EH (cell line): ENCODE measurements at regions not wholly inside any gene's neighbourhood (a gene's known extent, or its start where the extent isn't known, plus 50 kb on each side); places are given as distances from the start of the nearest gene placed in this dataset.

Experiments
- DNase-seq: peaks from one replicate; pipeline ENCODE4 v3.0.0-alpha.2; 2015; ENCODE audit warnings: low read depth

DNA sequence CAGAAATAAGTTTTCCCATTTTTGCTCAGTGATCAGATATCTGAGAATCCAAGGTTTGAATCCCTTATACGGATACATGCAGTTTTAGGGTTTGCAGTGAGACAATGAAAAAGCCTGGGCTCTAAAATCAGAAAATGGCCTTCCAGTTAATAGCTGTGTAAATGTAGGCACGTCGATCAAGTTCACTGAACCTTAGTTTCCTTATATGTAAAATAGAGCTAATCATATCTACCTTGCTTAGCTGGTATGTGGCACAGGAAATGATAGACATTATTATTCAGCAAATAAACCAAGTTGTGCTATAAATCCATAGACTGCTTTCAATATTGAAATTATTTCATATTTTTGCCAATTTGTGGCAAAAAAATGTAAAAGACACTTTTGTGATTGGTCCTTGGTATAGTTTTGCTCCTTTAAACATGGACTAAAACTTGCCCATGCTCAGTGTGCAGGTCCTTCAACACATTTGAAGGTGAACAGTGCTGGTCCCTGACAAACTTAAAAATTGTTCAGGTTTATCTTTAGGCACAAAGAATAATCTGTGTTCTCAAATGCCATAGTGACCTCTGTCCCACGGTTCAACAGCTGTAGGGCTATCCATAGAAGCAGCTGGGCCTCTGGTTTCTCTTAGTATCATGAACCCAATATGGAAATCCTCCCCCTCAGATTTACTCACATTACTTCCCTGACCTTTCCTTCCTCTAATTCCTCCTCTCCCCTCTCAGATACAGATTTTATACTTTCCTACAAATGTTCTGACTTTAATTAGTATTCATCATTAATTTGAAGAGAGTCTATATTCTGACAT is 51.0 kb downstream of the CCDC54 start:
- no peak for DNase-seq

DNA sequence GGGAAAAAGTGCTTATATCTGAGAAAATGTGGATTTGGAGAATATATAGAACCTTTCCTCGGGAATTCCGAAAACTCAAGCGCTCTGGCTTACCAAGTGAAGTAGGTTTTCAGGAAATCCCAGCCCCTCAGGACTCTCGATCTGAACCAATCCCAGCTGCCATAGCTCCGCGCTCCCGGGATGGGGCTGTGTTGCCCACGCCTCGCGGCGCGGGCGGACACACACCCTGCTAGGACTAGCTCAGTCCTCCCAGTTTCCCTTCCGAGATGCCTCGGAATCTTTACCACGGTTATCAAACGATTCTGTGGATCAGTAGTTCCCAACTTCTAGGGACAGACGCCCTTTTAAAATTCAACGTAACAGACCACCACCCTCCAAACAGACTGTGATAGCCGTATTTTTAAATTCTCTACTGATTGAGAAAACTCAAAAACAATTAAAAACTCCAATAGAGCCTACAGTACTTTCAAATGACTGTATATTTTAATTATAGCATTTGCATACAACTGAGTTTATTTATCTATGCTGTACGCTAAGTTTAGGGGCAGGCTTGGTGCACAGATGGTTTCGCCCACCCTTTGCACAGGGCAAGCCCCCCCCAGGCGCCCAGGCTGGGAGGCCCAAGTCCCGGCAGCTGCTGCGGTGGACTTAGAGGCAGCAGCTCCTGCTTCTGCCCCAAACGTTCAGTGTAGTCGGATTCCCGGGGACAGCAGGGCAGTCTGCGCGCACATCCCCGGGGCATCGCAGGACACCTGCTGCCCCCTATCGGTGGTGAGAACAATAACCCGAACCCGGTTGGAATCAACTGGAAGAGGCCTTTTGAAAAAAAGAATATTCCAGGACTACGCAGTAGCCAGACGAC is 52.3 kb downstream of the CCDC54 start:
- peak; percentile 88 for DNase-seq

DNA sequence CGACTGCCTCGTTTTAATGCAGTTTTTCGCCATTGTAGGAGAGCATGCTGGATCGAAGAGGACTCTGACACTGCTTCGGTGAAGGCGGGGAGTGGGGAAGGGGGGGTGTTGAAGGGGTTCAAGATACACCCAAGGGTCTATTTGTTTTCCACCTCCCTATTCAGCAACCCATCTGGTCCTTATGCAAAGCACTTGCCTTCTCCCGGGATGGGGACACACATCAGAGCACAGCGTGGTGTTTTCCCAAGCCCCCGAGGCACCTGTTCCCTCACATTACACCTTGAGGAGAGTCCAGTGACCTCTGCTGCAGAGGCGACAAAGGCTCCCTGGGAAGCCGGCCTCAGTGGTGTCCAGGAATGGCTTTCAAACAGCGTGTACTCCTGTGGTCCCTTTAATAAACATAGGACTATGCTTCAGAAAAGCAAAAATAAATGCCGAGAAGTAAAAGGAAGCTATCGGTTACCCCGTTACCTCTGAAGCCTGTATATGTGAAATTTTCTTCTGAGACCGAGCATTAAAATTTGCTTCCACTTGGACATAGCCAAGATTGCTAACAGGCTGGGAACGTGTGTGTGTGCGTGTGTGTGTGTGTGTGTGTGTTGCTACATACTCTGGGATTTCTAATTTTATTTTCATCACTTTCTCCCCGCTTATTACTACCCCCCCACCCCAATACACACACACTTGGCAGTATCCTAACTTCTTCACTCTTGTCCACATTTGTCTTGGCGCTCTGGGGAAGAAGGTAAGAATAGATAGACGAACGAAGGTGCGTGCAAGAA is 53.2 kb downstream of the CCDC54 start:
- peak; percentile 36 for DNase-seq

DNA sequence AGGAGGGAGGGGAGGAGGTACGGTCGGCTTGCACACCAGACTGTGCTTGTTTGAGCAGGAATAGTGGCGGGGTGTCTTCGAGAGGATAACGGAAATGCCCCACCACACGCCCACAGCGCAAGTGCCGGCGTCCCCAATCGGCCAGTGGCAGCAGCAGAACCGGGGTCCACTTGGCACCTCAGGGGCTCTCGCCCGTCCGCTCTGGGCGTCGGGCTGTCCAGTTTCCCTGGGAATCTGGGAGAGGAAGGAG is 53.7 kb downstream of the CCDC54 start:
- DNase-seq, result peak; percentile 42

DNA sequence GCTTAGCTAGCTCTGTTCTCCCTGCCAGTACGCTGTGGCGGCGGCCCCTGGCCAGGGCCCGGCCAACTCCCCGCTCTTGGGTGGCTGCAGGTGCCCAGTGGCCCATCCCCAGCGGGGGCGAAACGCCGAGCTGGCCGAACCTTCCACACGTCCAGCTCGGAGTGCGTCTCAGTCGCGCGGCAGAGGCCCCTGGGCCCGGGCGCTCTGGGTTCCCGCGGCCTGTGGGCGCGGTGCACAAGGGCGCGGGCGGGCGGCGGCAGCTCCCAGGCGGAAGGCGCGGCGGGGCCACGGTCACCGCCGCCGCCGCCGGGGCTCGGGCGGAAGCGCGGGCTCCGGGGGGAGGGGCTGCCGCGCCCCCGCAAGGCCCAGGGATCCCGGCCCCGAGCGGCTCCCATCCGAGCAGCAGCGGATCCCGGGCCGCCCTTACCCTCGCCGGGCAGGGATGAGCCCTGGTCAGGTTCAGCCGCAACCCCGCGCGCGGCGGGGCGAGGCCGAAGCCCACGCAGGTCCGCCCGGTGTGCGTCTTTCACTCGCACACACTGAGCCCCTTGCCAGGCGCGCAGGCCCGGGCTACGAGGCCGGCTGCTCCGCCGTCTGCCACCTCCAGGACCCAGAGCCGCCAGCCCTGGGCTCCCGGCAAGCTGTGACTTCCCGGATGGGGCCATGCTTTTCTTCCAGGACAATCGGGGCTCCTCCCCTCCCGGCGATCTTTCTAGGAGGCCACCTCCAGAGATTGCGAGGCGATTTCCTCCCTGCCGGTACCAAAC is 54.2 kb downstream of the CCDC54 start:
- DNase-seq, result peak; percentile 84

DNA sequence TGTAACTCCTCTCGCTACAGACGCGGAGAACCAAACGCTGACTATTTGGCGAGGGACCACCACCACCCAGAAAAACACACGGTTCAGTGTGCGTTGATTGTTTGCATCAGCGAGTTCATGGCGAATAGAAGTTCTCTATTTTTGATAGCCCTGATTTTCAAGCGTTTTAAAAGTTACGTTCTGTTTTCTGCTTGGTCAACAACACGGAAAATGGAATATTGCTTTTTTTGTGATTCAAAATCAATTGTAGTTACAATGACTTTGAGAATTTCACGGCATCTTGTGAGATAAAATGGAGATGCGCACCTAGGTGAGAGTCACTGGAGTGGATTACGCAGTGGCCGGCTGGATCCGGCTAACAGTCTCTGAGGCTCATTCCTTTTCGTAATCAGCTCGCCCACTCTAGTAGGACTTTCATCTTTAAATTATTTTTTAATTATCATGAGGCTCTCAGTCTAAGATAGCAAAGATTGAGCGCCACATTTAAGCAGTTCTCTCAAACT is 54.8 kb downstream of the CCDC54 start:
- peak; percentile 11 for DNase-seq

DNA sequence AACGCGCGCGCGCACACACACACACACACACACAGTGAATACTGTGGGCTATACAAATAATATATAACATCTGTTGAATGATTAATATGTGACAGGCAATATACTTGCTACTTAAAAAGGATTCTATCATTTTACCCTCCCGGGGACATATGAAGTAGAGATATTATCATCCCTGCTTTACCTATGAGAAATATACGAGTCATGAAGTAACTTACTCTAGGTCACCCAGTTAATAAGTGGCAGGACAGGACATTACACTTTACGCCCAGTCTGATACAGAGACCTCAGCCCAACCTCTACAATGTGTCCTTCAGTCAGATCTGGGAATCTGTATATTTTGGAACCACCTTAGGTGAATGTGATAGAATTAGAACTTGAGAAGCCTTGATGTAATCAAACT is 55.4 kb downstream of the CCDC54 start:
- no peak for DNase-seq

DNA sequence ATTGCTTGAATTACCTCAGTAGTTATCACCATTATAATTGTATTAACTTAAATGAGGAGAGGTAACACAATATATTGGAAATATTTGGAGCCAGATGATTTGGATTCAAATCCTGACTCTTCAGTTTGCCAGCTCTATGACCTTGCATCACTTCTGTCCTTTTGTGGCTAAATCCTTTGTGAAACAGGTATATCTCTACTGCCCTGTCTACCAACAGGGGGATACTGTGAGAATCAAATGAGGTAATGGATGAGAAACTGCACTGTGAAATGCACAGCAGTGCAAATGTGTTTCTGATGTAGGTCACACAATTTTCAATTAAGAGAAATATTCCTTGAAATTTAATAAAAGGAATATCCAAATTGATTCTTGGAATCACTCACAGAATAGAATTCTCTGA is 58.8 kb downstream of the CCDC54 start:
- DNase-seq, result no peak

DNA sequence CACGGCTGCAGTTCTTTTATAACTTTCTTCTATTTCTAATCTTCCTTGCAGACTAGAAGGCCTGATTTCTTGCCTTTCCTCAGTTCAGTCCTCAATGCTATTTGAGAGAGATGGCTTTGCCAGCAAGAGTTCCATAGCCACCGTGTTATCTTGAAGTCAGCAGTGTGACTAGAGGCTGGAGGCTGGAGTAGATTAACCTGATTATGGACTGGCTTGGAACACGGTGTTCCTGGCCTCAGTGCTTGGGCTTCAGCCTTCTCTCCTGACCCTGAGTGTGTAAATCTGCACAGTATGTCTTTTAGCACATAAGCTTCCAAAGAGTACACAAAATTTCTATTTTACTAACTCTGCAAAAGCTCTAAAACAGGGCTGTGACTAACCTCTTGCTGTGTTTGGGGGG is 61.4 kb downstream of the CCDC54 start:
- DNase-seq, result no peak

DNA sequence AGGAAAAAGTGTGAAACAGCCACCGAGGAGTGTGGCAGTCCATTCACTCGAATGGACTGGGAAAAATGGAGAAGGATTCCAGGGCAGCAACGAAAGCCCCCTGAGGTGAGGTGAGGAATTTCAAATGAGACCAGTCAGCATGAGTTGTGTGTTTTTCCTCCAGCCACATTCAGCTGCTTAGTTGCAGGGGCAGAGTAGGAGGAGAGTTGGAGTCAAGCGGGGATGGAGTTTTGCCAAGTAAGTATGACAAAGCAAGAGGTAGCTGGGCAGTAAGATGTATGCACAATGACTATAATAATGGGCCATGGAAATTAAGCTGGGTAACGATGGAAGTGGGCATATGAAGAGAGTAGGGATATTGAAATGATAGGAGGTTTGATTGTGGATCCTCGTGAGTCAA is 64.4 kb downstream of the CCDC54 start:
- peak; percentile 18 for DNase-seq

DNA sequence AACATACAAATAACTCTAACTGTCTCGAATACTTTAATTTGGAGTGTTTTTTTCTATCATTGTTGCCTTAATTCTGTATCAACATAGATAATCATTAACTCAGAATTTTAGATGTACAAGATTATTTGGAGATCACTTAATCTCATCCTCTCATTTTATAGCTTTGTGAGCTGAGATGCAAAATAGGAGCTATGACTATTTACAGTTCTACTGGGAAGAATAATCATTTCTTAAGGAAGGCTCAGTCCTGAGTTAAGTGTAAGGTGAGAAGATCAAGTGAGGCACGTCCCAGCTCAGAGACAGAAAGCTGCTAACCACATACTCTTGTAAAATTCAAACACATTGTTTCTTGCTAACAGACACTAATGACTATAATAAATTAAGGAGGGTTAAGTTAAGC is 66.2 kb downstream of the CCDC54 start:
- DNase-seq, result no peak

DNA sequence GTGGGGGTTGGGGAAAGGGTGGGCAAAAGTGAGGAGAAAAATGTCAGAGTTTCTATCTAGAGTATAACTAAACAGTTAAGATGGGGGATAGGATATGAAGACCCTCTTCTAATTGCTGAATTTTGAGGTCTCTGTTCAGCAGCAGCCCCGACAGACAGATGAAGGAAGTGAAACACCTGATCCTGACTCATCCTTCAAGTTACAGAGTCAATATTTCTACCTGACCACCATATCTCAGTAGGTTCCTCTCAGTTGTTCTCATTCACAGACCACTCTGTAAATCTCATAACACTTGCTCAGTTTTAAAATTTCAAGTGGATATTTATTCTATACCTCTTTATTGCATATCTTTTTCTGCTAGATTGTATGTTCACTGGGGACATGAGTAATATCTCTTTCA is 69.5 kb downstream of the CCDC54 start:
- DNase-seq, result no peak

DNA sequence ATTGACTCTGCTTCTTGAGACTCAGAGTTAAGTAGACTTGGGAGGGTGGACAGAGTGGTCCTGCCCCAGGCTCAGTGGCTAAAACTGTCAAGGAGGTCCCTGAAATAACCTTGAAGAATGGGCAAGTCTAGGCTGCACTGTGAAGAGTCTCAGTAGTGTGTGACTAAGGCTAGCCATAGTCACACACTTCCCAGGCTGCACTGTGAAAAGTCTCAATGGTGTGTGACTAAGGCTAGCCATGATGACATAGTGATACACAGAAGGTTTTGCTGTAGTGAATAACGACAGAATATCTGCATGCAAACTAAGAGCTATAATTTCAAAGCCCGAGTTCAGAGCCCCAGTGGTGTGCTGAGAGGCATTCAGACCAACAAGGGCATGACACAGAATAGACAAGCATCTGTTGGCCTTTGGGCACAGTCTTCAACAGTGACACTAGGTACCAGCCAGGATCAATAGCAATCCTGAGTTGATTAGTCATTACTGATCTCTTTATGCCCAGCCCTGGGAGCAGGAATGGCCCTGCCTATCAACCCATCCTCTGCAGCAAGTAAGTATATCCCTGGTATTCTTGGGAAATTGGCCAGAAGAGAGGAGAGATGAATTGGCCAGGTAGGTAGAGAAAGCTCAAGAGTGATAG is 72.4 kb upstream of the BBX start:
- DNase-seq, result peak; percentile 21

DNA sequence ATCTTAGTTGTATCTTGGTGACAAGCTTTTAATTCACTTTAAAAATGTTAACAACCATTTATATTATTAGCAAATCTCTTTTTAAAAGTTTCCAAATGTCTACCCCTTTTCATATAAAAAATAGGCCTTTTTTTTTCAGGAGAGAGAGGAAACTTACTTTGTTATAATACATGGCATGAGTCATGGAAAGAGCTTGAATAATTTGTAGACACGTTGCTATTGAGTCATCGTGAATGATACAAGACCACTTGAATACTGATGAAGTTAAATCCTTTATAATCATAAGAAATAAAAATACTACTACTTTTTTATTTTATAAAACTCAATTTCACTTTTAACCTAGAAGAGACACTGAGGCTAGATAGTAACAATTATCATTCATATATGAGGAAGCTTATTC is 70.3 kb upstream of the BBX start:
- peak; percentile 46 for DNase-seq

DNA sequence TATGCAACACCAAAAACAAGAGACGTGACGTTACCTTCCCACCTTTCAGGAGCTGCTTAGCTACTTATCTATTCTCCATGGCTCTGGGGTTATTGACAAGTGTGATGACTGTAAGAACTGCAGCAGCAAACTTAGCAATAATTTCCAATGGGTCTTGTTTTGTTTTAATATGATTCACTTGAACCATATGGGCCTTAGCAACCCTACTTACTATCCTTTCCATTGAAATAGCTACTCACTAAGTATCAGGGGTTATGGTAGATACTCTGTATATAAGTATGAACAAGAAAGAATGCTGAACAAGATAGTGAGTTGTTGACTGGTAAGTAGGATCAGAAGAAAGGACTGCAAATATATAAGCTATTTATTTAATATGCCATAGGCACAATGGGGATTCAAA is 69.3 kb upstream of the BBX start:
- DNase-seq, result no peak

DNA sequence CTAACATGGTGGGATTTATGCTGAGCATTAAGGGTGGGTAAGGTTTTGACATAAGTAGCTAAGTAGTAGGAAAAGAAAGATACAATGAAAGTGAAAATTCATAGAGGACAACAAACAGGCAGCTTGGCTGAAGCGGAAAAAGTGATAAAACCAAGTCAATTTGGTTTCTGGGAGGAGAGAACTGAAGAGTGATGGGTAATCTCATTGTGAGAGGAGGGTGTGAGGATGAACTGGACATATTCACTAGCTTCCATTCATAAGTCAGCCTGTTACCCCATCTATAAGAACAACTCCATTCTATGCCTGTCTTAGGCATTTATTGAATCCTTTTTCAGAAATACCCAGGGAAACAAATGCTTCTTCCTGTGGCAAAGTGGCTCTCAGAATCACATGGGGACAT is 67.1 kb upstream of the BBX start:
- no peak for DNase-seq

DNA sequence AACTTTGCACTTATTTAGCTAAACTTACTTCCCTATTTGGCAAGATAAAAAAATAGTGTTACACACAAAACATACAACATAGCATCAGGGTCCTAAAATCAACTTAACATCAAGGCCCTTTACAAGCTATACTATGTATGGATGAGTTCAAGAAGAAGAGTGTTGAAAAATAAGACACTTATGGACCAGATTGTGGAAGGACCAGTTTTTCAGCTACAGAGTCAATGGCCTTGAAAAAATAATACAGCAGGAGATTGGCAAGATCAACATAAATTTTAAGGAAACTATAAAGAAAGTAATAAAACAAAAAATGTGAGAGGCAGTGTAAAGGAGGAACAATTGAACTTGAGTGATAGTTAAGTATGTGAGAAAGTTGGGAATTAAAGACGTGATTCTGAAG is 66.3 kb upstream of the BBX start:
- DNase-seq, result no peak

DNA sequence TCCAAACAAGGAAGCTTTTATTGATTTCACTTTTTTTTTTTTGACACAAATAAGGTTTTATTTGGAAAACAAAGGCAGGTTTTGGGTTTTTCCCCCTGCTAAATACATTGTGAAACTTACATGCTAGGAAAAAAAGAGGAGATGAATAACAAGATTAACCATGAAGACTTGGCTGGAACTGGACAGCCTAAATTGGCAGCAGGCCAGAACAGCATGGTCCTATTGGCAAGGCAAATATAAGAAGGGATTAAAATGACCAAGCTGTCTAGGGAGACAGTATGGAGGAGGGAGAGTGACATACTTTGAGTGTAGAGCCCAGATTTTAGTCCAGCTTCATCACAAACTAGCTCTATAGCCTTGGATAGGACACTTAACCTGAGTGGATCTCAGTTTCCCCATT is 63.9 kb upstream of the BBX start:
- peak; percentile 13 for DNase-seq

DNA sequence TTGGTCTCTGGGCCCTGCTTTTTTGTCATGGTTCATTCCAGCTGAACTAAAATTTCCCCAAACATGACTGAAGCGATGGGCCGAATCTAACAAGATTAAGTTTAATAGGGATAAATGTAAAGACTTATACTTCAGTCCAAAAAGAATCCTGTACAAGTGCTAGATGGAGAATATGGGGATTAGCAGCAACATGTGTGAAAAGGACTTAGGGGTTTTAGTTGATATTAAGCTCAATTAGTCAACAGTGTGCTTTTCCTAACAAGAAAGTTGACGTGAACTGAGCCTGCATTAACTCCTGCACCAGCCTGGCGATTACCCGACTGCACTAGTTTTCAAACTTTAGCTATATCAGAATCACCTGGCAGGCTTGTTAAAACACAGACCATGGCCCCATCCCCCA is 61.0 kb upstream of the BBX start:
- DNase-seq, result no peak

DNA sequence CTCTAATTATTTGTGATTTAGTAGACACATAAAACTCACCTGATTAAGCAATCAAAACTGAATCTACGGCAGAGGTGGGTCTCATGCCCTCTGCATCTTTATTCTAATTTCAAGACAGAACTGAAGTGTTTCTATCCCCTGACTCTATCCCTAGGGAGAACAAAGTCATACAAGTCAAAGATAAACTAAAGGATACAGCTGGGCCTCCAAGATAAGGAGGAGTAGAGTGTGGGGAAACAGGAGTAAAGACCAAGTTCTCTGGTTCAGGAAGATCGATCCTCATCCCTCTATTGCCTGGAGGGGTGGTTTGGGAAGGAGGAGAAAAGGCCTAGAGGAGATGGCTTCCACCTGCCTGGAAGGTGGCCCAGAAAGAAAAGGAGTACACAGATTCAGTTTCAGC is 58.7 kb upstream of the BBX start:
- no peak for DNase-seq

DNA sequence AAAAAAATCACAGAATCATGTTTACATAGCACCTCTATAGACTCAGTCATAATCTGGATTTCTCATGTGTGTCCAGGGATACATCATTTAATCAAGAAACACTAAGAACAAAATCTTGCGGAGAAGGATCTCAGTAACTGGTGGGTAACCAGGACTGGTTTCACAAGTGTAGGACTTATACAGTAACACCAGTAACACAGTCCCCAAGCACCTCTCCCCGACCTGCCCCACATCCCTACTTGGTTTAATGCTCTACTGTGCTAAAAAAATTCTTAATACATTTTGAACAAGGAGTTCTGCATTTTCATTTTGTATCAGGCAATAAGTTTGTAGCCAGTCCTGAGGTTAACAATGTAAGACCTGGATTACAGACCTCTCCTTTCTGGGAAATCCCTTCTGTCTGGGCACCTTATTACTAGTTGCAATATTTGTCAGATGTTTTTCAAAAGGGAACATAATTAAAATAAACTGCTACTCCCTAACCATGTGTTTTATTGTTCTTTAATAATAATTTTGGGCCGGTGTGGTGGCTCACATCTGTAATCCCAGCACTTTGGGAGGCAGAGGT is 57.6 kb upstream of the BBX start:
- DNase-seq, result no peak
